HG03159 (cell line): ENCODE measurements at regions not wholly inside any gene's neighbourhood (a gene's known extent, or its start where the extent isn't known, plus 50 kb on each side); places are given as distances from the start of the nearest gene placed in this dataset.

ENCODE experiments used
- ATAC-seq: cut with Tn5 transposase; IDR thresholded peaks from one replicate; pipeline ENCODE4 v1.9.1; 2021; ENCODE audit warnings: mild to moderate bottlenecking, moderate library complexity; ENCODE audit not compliant: unreplicated experiment

GRCh38 chr3:117786349-117786748 lies 1076.8 kb downstream of the TUSC7 start:
- ATAC-seq, result no peak

- ATAC-seq, result no peak
Observed at GRCh38 chr3:117788061-117788460, 1078.5 kb downstream of the TUSC7 start.

- no peak for ATAC-seq
Observed at GRCh38 chr3:117788506-117788905, 1078.9 kb downstream of the TUSC7 start.

- no peak for ATAC-seq
Observed at GRCh38 chr3:117790235-117790987, 1080.8 kb downstream of the TUSC7 start.

GRCh38 chr3:117793622-117794265 lies 1084.2 kb downstream of the TUSC7 start:
- ATAC-seq, result no peak

GRCh38 chr3:117798221-117798620 lies 1088.6 kb downstream of the TUSC7 start:
- ATAC-seq, result no peak

GRCh38 chr3:117798687-117799386 lies 1089.3 kb downstream of the TUSC7 start:
- no peak for ATAC-seq

GRCh38 chr3:117799387-117799735 lies 1089.8 kb downstream of the TUSC7 start:
- no peak for ATAC-seq

GRCh38 chr3:117801912-117802239 lies 1092.3 kb downstream of the TUSC7 start:
- ATAC-seq, result no peak

GRCh38 chr3:117809186-117810081 lies 1099.9 kb downstream of the TUSC7 start:
- no peak for ATAC-seq

- ATAC-seq, result no peak
Observed at GRCh38 chr3:117811786-117812185, 1102.2 kb downstream of the TUSC7 start.

GRCh38 chr3:117814975-117815374 lies 1105.4 kb downstream of the TUSC7 start:
- no peak for ATAC-seq

- ATAC-seq, result no peak
Observed at GRCh38 chr3:117817103-117817502, 1107.5 kb downstream of the TUSC7 start.

GRCh38 chr3:117818592-117818991 lies 1109.0 kb downstream of the TUSC7 start:
- ATAC-seq, result no peak

- no peak for ATAC-seq
Observed at GRCh38 chr3:117820658-117821299, 1111.2 kb downstream of the TUSC7 start.

GRCh38 chr3:117822416-117822815 lies 1112.8 kb downstream of the TUSC7 start:
- ATAC-seq, result no peak

GRCh38 chr3:117836296-117836695 lies 1126.7 kb downstream of the TUSC7 start:
- no peak for ATAC-seq

- no peak for ATAC-seq
Observed at GRCh38 chr3:117837391-117837790, 1127.8 kb downstream of the TUSC7 start.

GRCh38 chr3:117842086-117842485 lies 1132.5 kb downstream of the TUSC7 start:
- no peak for ATAC-seq

GRCh38 chr3:117843356-117843755 lies 1133.8 kb downstream of the TUSC7 start:
- ATAC-seq, result no peak

- no peak for ATAC-seq
Observed at GRCh38 chr3:117844676-117845075, 1135.1 kb downstream of the TUSC7 start.
